ENCODE measurements at regions not wholly inside any gene's neighbourhood (a gene's known extent, or its start where the extent isn't known, plus 50 kb on each side); places are given as distances from the start of the nearest gene placed in this dataset.

DNA sequence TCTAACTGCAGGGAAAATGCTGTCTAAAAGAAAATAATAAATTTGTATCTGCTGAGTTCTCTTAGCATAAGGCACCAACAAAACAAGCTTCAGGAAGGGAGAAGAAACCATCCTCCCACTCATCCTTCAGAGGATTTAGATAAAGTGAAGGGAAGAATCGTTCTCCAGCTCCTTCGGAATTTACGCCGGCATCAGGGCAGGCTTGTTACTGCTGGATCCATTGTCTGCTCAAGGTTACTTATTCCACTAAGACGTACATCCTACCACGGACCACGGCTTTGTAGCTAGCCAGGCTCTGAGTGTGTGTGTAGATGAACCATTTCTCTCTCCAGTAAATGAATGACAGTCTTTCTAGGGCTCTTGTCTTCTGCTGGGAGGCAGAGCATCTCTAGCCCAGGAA is 60.4 kb downstream of the HAND2 start:
- no peak for TF ChIP-seq CTCF (IDR thresholded peaks at IDR 0.05; ENCODE audit: low read depth, low read length)
- TF ChIP-seq POLR2A (IDR thresholded peaks at IDR 0.05; ENCODE audit: extremely low read depth, insufficient read length), result no peak
